Endothelial cell (in vitro differentiated cells): ENCODE measurements at regions not wholly inside any gene's neighbourhood (a gene's known extent, or its start where the extent isn't known, plus 50 kb on each side); places are given as distances from the start of the nearest gene placed in this dataset.

Source experiments
- DNase-seq: peaks from one replicate; pipeline ENCODE4 v3.0.0; 2021; ENCODE audit warnings: low spot score
- H3K27ac Mint-ChIP-seq: one replicate; pipeline ENCODE4 v1.8.0; 2021; ENCODE audit warnings: mixed read lengths, inconsistent platforms; ENCODE audit not compliant: unreplicated experiment
- H3K27me3 Mint-ChIP-seq: one replicate; pipeline ENCODE4 v1.8.0; 2021; ENCODE audit warnings: mild to moderate bottlenecking, moderate library complexity, mixed read lengths, inconsistent platforms; ENCODE audit not compliant: unreplicated experiment
- H3K36me3 Mint-ChIP-seq: one replicate; pipeline ENCODE4 v1.8.0; 2021; ENCODE audit warnings: mild to moderate bottlenecking, low read depth, mixed read lengths, inconsistent platforms; ENCODE audit not compliant: unreplicated experiment
- H3K4me1 Mint-ChIP-seq: one replicate; pipeline ENCODE4 v1.8.0; 2021; ENCODE audit warnings: mild to moderate bottlenecking, mixed read lengths, inconsistent platforms; ENCODE audit not compliant: unreplicated experiment
- H3K4me3 Mint-ChIP-seq: one replicate; pipeline ENCODE4 v1.8.0; 2021; ENCODE audit warnings: mild to moderate bottlenecking, mixed read lengths, inconsistent platforms; ENCODE audit not compliant: unreplicated experiment
- H3K9me3 Mint-ChIP-seq: one replicate; pipeline ENCODE4 v1.8.0; 2021; ENCODE audit warnings: mixed read lengths, inconsistent platforms; ENCODE audit not compliant: unreplicated experiment
- CTCF ChIP-seq: fragments of 200-600 bp; sonication (generic); IDR thresholded peaks from one replicate; pipeline ENCODE4 v1.5.0; 2021; ENCODE audit warnings: antibody characterized with exemption; ENCODE audit not compliant: unreplicated experiment

- peak overlapping the region; percentile 92 for H3K27ac Mint-ChIP-seq
- H3K9me3 Mint-ChIP-seq = no peaks in the 10 kb centered on the region
- peaks cover 26% of the 10 kb centered on the region for H3K4me1 Mint-ChIP-seq
- H3K27me3 Mint-ChIP-seq = peaks cover 15% of the 10 kb centered on the region
- no peak for TF ChIP-seq CTCF
- peak overlapping the region; percentile 88 for H3K4me3 Mint-ChIP-seq
- H3K36me3 Mint-ChIP-seq = peaks cover 7% of the 10 kb centered on the region
- DNase-seq = no peak
Measured at GRCh38 chr9:129497005-129497812, 123.7 kb downstream of the C9orf50 start.

GRCh38 chr9:129496473-129497004, 124.4 kb downstream of the C9orf50 start:
- H3K4me1 Mint-ChIP-seq = peaks cover 27% of the 10 kb centered on the region
- peak; percentile 86 for DNase-seq
- H3K27me3 Mint-ChIP-seq = peaks cover 15% of the 10 kb centered on the region
- H3K4me3 Mint-ChIP-seq = peak overlapping the region; percentile 88
- peak overlapping the region; percentile 92 for H3K27ac Mint-ChIP-seq
- H3K36me3 Mint-ChIP-seq = peaks cover 7% of the 10 kb centered on the region
- no peaks in the 10 kb centered on the region for H3K9me3 Mint-ChIP-seq
- TF ChIP-seq CTCF = no peak

GRCh38 chr9:129495620-129496472, 125.1 kb downstream of the C9orf50 start:
- Mint-ChIP-seq H3K27ac (no peak overlapping the region), H3K36me3 (peaks cover 7% of the 10 kb centered on the region), H3K4me3 (peak overlapping the region; percentile 79), H3K9me3 (no peaks in the 10 kb centered on the region), H3K4me1 (peaks cover 30% of the 10 kb centered on the region), H3K27me3 (peaks cover 17% of the 10 kb centered on the region)
- peak; percentile 89 for DNase-seq
- TF ChIP-seq CTCF = no peak

- H3K27ac Mint-ChIP-seq = no peak overlapping the region
- H3K27me3 Mint-ChIP-seq = peaks cover 26% of the 10 kb centered on the region
- no peaks in the 10 kb centered on the region for H3K9me3 Mint-ChIP-seq
- peaks cover 7% of the 10 kb centered on the region for H3K36me3 Mint-ChIP-seq
- no peak for DNase-seq
- peaks cover 31% of the 10 kb centered on the region for H3K4me1 Mint-ChIP-seq
- TF ChIP-seq CTCF = no peak
- no peak overlapping the region for H3K4me3 Mint-ChIP-seq
Measured at GRCh38 chr9:129494113-129494789, 126.7 kb downstream of the C9orf50 start.
